Renal cortex interstitium (tissue), 11 donors: ENCODE measurements at regions not wholly inside any gene's neighbourhood (a gene's known extent, or its start where the extent isn't known, plus 50 kb on each side); places are given as distances from the start of the nearest gene placed in this dataset.
A peak's percentile ranks its signal among the peaks of the same experiment; 100 is the strongest.
"Not testable (repeated sequence)": the region's sequence is repeated elsewhere in the genome, so short reads cannot be mapped to it uniquely, and the experiment has no call there.

Source experiments
- DNase-seq, 11 donors: peaks; one replicate each; pipeline ENCODE4 v3.0.0-alpha.2; 2013; ENCODE audit warnings: low read depth in 9 of 11, low spot score in 4 of 11; ENCODE audit errors: extremely low read depth in 1 of 11

GRCh38 chr15:70512772-70513362 is 250.5 kb downstream of the UACA start:
- no peak for DNase-seq

GRCh38 chr15:70511972-70512587 is 251.3 kb downstream of the UACA start:
- not testable (repeated sequence) for DNase-seq

- no peak for DNase-seq
Measured at GRCh38 chr15:70510433-70510832, 252.9 kb downstream of the UACA start.

GRCh38 chr15:70509731-70510143 is 253.6 kb downstream of the UACA start:
- DNase-seq = no peak

- DNase-seq = no peak
Measured at GRCh38 chr15:70509282-70509662, 254.1 kb downstream of the UACA start.

- DNase-seq = peak in 9 of 11 donors; percentile 32 to 77 (median 60)
Measured at GRCh38 chr15:70508561-70509281, 254.6 kb downstream of the UACA start.

- DNase-seq = no peak
Measured at GRCh38 chr15:70507772-70508371, 255.5 kb downstream of the UACA start.

- DNase-seq = no peak
Measured at GRCh38 chr15:70505936-70506912, 257.1 kb downstream of the UACA start.

GRCh38 chr15:70505411-70505919 is 257.9 kb downstream of the UACA start:
- no peak for DNase-seq

GRCh38 chr15:70504988-70505387 is 258.4 kb downstream of the UACA start:
- DNase-seq = no peak

- DNase-seq = peak in 1 of 11 donors; percentile 42
Measured at GRCh38 chr15:70504299-70504951, 258.9 kb downstream of the UACA start.

GRCh38 chr15:70503798-70504298 is 259.5 kb downstream of the UACA start:
- DNase-seq = no peak

GRCh38 chr15:70503073-70503745 is 260.1 kb downstream of the UACA start:
- DNase-seq = no peak

GRCh38 chr15:70502529-70502928 is 260.8 kb downstream of the UACA start:
- no peak for DNase-seq

- no peak for DNase-seq
Measured at GRCh38 chr15:70501849-70502248, 261.5 kb downstream of the UACA start.

GRCh38 chr15:70501121-70501727 is 262.1 kb downstream of the UACA start:
- no peak for DNase-seq

- no peak for DNase-seq
Measured at GRCh38 chr15:70499791-70500190, 263.6 kb downstream of the UACA start.
